Erythroblast (primary cell): ENCODE measurements at regions not wholly inside any gene's neighbourhood (a gene's known extent, or its start where the extent isn't known, plus 50 kb on each side); places are given as distances from the start of the nearest gene placed in this dataset.

Experiments
- GATA1 ChIP-seq: IDR thresholded peaks from 2 replicates; pipeline ENCODE4 v1.6.1; 2011; ENCODE audit warnings: low read depth, mild to moderate bottlenecking, control low read depth, low read length, moderate library complexity
- POLR2A ChIP-seq: IDR thresholded peaks from 2 replicates; pipeline ENCODE4 v1.6.1; 2011; ENCODE audit warnings: mild to moderate bottlenecking, low read length

DNA sequence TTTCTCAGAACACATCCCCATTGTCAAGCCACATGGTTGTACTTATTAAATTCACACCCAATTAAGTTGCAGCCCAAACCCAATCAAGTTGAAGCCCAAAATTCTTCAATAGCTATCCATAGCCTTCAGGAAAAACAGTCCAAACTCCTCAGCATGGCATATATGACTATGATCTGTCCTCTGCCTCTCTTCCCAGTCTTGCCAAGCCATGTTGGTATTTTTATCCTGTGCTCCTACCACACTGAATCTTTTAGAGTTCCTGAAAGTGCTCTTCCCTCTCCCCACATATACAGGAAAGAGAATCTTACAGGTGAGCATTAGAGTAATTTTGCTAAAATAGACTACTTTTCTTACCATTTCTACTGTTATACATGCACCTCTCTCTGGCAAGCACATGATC is 834.9 kb downstream of the RPS29 start:
- no peak for TF ChIP-seq POLR2A
- no peak for TF ChIP-seq GATA1
